Adrenal gland (tissue), 9 donors: ENCODE measurements at regions not wholly inside any gene's neighbourhood (a gene's known extent, or its start where the extent isn't known, plus 50 kb on each side); places are given as distances from the start of the nearest gene placed in this dataset.

Source experiments
- DNase-seq, 7 donors: peaks; one replicate each; pipeline ENCODE4 v3.0.0-alpha.2; 2019 to 2020
- H3K27ac ChIP-seq, 5 donors: fragments of 200-600 bp; sonication (generic) in 4 of 5; 1 replicate in 3 of 5; 2 replicates in 2 of 5; pipeline versions ENCODE4 v1.5.1 to v1.8.0; 2016 to 2020; ENCODE audit warnings: mild to moderate bottlenecking in 1 of 5
- H3K27me3 ChIP-seq: fragments of 200-600 bp; 2 replicates; pipeline ENCODE4 v1.8.0; 2021
- H3K36me3 ChIP-seq, 2 donors: fragments of 200-600 bp; replicated peaks in 1 of 2; 1 replicate in 1 of 2; 2 replicates in 1 of 2; pipeline versions ENCODE4 v1.5.1 to v1.8.0; 2018 to 2022
- H3K4me1 ChIP-seq, 2 donors: fragments of 200-600 bp; replicated peaks in 1 of 2; 1 replicate in 1 of 2; 2 replicates in 1 of 2; pipeline versions ENCODE4 v1.5.1 to v1.8.0; 2018 to 2021
- H3K4me3 ChIP-seq, 4 donors: fragments of 200-600 bp; sonication (generic) in 3 of 4; one replicate each; pipeline ENCODE4 v1.5.1; 2016 to 2018
- H3K9me3 ChIP-seq, 3 donors: fragments of 200-600 bp; sonication (generic) in 1 of 3; replicated peaks in 1 of 3; 1 replicate in 2 of 3; 2 replicates in 1 of 3; pipeline versions ENCODE4 v1.5.1 to v1.8.0; 2016 to 2021
- CTCF ChIP-seq, 6 experiments: fragments of 450-650 bp in 4 of 6; fragments of 200-600 bp in 2 of 6; sonication (generic) in 1 of 6; IDR thresholded peaks; 1 replicate in 5 of 6; 2 replicates in 1 of 6; pipeline versions ENCODE4 v1.5.1 to v1.8.0; 2016 to 2021; ENCODE audit warnings: antibody characterized with exemption in 6 of 6, mild to moderate bottlenecking in 2 of 6, moderate library complexity in 1 of 6
- POLR2A ChIP-seq, 2 donors: fragments of 450-650 bp; IDR thresholded peaks; one replicate each; pipeline ENCODE4 v1.6.1; 2017; ENCODE audit warnings: antibody characterized with exemption in 2 of 2, mild to moderate bottlenecking in 2 of 2, moderate library complexity in 1 of 2
- WGBS, 4 donors: extraction: QIAGEN DNeasy Blood & Tissue Kit in 2 of 4; methylation state at CpG; one replicate each; pipeline versions ENCODE4 v1.1.5 to v1.1.7; 2013 to 2017; 5-methylcytosine and 5-hydroxymethylcytosine counted together
- intact Hi-C, 2 donors: fragments of 100-400 bp; cut with DNase I; formaldehyde crosslinking; loops; one replicate each; pipeline versions ENCODE4 v1.14.1 to v1.15.0; 2022 to 2023
- donor health status: healthy with polysubstance abuse.
- donor health status: Bipolar disorder and iron deficiency.
- donor health status: DM: yes; HTN: yes; CAD: no.
- donor health status: DM: no; HTN: no; CAD: no.
- donor health status: DM: no; HTN: no; CAD: no.

- H3K4me1 ChIP-seq: no peaks in the 10 kb centered on the region
- intact Hi-C loops: no loop called here
- H3K36me3 ChIP-seq: no peaks in the 10 kb centered on the region
- no peak for TF ChIP-seq POLR2A (IDR thresholded peaks at IDR 0.05)
- TF ChIP-seq CTCF (IDR thresholded peaks at IDR 0.05): no peak
- no peak overlapping the region for H3K27ac ChIP-seq
- no peaks in the 10 kb centered on the region for H3K9me3 ChIP-seq
- H3K27me3 ChIP-seq: no peaks in the 10 kb centered on the region
- WGBS, 4 donors: 72 to 86% (median 78%) methylated on average over 12 of the region's 12 CpGs
- DNase-seq: no peak
- H3K4me3 ChIP-seq: no peak overlapping the region
Observed at GRCh38 chr18:77990131-77990530, 740.5 kb downstream of the GALR1 start.

DNA sequence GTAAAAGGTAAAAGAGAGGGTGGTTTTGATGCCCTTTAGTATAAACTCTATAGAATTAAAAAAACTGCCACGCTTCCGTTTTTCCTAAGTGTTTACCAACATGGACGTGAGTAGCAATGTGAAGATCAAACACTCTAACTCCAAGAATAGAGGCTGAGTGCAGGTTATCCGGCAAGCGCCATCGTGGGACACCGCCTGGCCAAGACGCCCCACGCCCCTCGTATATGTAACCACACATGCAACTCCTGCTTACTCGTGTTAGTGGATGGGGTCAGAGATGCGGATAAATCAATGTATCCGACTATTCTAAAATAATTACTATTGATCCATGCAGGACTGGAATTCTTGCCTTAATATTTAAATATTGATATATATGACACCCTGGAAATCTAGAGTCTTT is 741.3 kb downstream of the GALR1 start:
- WGBS, 4 donors: 87 to 92% (median 90%) methylated on average over 13 of the region's 13 CpGs
- Histone ChIP-seq H3K4me3 (no peak overlapping the region), H3K27ac (no peak overlapping the region), H3K4me1 (no peaks in the 10 kb centered on the region), H3K9me3 (no peaks in the 10 kb centered on the region), H3K27me3 (no peaks in the 10 kb centered on the region), H3K36me3 (no peaks in the 10 kb centered on the region)
- DNase-seq: no peak
- intact Hi-C loops: no loop called here
- TF ChIP-seq CTCF (IDR thresholded peaks at IDR 0.05): no peak
- TF ChIP-seq POLR2A (IDR thresholded peaks at IDR 0.05): no peak

DNA sequence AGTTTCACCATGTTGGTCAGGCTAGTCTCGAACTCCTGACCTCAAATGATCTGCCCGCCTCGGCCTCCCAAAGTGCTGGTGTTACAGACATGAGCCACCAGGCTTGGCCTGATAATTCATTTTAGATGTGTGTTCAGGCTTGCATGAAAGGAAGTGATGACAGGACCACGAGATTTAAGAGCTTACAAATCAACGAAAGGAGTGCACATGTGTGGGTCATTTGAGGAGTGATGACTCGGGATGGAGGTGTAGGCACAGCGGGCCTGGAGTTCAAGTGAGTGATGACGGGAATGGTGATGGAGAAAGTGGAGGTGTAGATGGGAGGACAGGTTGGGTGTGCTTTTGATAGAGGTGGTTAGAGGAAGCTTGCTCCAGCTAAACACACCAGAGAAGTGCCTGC is 742.4 kb downstream of the GALR1 start:
- intact Hi-C loops: no loop called here
- Histone ChIP-seq H3K4me1 (no peaks in the 10 kb centered on the region), H3K27me3 (no peaks in the 10 kb centered on the region), H3K4me3 (no peak overlapping the region), H3K9me3 (no peaks in the 10 kb centered on the region), H3K27ac (no peak overlapping the region), H3K36me3 (no peaks in the 10 kb centered on the region)
- WGBS, 4 donors: 51 to 63% (median 59%) methylated on average over 8 of the region's 8 CpGs
- no peak for DNase-seq
- TF ChIP-seq POLR2A (IDR thresholded peaks at IDR 0.05) (no peak), CTCF (IDR thresholded peaks at IDR 0.05) (no peak)

DNA sequence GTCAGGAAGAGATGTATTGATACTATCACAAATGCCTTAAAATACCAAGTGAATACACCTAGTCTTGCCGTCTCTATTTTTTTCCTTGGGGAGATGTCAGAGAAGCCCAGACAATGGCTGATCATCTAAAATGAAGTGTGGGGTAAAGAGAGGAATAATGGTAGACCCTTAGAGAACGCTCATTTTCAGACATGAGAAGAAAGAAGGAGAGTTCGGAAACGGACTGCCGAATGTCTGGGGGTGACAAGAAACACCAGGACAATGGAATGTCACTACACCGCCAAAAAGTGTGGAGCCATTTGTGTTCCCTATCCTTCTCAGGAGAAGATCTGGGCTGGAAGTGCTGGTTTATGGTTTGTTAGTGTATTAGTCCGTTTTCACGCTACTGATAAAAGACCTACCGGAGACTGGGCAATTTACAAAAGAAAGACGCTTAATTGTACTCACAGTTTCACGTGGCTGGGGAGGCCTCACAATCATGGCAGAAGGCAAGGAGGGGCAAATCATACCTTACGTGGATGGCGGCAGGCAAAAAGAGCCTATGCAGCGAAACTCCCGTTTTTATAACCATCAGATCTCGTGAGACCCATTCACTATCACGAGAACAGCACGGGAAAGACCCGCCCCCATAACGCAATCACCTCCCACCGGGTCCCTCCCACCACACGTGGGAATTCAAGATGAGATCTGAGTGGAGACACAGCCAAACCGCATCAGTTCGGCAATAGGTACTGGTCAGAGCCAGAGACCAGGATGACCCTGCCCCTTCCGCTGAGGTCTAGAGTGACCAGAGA is 743.7 kb downstream of the GALR1 start:
- no peaks in the 10 kb centered on the region for H3K36me3 ChIP-seq
- no peaks in the 10 kb centered on the region for H3K4me1 ChIP-seq
- H3K27ac ChIP-seq: no peak overlapping the region
- intact Hi-C loops: no loop called here
- H3K27me3 ChIP-seq: no peaks in the 10 kb centered on the region
- TF ChIP-seq CTCF (IDR thresholded peaks at IDR 0.05): no peak
- TF ChIP-seq POLR2A (IDR thresholded peaks at IDR 0.05): no peak
- H3K4me3 ChIP-seq: no peak overlapping the region
- 83 to 88% (median 86%) methylated on average over 24 to 25 of the region's 25 CpGs for WGBS, 4 donors
- no peak for DNase-seq
- H3K9me3 ChIP-seq: no peaks in the 10 kb centered on the region
